ENCODE measurements at regions not wholly inside any gene's neighbourhood (a gene's known extent, or its start where the extent isn't known, plus 50 kb on each side); places are given as distances from the start of the nearest gene placed in this dataset.

DNA sequence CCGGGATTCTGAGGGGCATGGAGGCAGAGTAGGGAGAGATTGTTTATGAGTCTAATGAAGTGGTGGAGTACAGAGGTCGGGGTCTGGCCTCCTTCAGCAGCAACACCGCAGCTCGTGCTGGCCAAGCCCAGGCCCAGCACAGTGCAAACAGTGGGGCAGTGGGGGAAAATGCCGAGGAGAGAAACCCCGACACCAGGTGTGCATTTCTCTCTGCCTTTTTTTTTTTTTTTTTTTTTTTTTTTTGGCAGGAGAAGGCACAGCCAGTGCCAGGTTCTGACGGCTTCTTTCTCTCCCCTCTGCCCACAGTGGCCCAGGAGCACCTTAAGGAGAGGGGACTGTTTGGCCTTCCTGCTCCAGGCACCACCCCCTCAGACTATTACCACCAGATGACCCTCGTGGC, 219.3 kb downstream of the GLI2 start:
- Mint-ChIP-seq H3K4me3 (ENCODE audit: unreplicated experiment) (no peak overlapping the region), H3K4me1 (ENCODE audit: low read depth) (peaks cover 26% of the 10 kb centered on the region), H3K27ac (ENCODE audit: unreplicated experiment) (no peak overlapping the region), H3K27me3 (ENCODE audit: low read depth) (no peaks in the 10 kb centered on the region), H3K36me3 (ENCODE audit: low read depth) (peaks cover 26% of the 10 kb centered on the region), H3K9me3 (ENCODE audit: low read depth) (no peaks in the 10 kb centered on the region)
- TF ChIP-seq, protein P1, sequence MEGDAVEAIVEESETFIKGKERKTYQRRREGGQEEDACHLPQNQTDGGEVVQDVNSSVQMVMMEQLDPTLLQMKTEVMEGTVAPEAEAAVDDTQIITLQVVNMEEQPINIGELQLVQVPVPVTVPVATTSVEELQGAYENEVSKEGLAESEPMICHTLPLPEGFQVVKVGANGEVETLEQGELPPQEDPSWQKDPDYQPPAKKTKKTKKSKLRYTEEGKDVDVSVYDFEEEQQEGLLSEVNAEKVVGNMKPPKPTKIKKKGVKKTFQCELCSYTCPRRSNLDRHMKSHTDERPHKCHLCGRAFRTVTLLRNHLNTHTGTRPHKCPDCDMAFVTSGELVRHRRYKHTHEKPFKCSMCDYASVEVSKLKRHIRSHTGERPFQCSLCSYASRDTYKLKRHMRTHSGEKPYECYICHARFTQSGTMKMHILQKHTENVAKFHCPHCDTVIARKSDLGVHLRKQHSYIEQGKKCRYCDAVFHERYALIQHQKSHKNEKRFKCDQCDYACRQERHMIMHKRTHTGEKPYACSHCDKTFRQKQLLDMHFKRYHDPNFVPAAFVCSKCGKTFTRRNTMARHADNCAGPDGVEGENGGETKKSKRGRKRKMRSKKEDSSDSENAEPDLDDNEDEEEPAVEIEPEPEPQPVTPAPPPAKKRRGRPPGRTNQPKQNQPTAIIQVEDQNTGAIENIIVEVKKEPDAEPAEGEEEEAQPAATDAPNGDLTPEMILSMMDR (IDR thresholded peaks at IDR 0.05): no peak
- DNase-seq (ENCODE audit: low spot score): no peak

DNA sequence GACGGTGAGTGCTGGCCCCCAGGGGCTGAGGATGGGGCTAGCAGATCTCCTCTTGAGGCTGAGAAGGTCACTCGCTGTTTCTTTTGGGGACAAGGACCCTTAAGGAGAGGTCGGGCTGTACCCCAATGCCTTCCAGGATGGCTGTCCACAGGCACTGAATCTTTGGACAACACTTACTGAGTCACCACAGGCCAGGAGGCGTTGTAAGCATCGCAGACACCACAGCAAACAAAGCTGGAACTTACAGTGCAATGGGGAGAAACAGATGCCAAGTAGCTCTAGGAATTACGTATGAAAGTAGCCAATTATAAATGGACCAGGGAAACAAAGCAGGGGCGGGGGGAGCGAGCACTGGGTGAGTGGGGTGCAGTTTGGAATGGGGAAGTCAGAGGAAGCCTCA, 219.8 kb downstream of the GLI2 start:
- Mint-ChIP-seq H3K4me3 (ENCODE audit: unreplicated experiment) (no peak overlapping the region), H3K27ac (ENCODE audit: unreplicated experiment) (no peak overlapping the region)
- TF ChIP-seq, protein P1 (IDR thresholded peaks at IDR 0.05): no peak

DNA sequence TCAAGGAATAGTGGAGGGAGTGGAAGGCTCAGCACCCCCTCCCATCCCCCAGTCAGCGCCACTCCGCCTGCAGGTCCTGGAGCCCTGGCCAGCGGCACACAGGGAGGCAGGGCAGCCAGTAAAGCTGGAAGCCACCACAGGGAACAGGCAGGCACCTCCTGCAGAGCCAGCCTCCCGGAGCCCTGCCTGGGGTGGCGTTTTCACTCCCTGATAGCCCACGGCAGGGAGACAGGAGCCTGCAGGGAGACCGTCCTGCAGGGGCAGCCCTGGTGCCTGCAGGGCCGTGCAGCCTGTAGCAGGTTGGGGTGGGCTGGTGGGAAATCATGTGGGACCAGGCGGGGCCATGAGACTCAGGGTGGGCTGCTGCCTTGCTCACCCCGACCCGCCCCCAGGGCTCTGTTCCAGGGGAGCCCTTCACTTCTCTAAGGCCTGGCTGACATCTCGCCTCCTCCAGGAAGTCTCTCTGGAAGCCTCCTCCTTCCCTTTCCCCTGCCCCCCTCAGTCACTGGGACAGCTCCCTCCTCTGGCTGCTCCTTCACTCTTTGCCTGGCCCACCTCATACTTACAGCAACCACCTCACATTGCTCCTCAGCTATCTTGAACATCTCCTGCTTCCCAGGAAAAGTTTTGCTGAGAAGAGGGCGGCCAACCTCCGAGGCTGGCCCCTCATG, 221.0 kb downstream of the GLI2 start:
- H3K4me3 Mint-ChIP-seq (ENCODE audit: unreplicated experiment): no peak overlapping the region
- H3K27me3 Mint-ChIP-seq (ENCODE audit: low read depth): no peaks in the 10 kb centered on the region
- DNase-seq (ENCODE audit: low spot score): no peak
- TF ChIP-seq, protein P1 (IDR thresholded peaks at IDR 0.05): peak; percentile 14
- peaks cover 26% of the 10 kb centered on the region for H3K36me3 Mint-ChIP-seq (ENCODE audit: low read depth)
- H3K27ac Mint-ChIP-seq (ENCODE audit: unreplicated experiment): no peak overlapping the region
- peaks cover 22% of the 10 kb centered on the region for H3K4me1 Mint-ChIP-seq (ENCODE audit: low read depth)
- no peaks in the 10 kb centered on the region for H3K9me3 Mint-ChIP-seq (ENCODE audit: low read depth)

More for the DNA sequence above, 219.8 kb downstream of the GLI2 start:
- no peaks in the 10 kb centered on the region for H3K9me3 Mint-ChIP-seq (ENCODE audit: low read depth)
- DNase-seq (ENCODE audit: low spot score): no peak
- H3K36me3 Mint-ChIP-seq (ENCODE audit: low read depth): peaks cover 26% of the 10 kb centered on the region
- no peaks in the 10 kb centered on the region for H3K27me3 Mint-ChIP-seq (ENCODE audit: low read depth)
- H3K4me1 Mint-ChIP-seq (ENCODE audit: low read depth): peaks cover 26% of the 10 kb centered on the region

DNA sequence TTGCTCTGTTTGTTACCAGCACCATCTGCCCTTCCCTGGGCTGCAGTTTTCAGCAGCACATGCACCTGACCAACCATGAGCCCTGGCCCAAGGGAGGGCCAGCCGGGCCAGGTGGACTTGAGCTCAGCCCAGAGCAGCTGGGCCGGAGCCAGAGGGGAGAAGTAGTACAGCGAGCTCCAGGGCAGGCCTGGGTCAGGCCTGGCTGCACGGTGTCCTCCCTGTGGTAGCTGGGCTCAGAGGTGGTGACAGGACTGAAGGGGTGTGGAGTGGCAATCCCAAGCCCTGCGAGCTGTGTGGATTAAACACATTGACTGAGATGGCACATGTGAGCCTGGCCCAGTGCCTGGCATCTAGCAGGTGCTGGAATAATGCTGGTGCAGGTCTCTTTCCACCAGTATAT, 222.2 kb downstream of the GLI2 start:
- H3K36me3 Mint-ChIP-seq (ENCODE audit: low read depth): peaks cover 28% of the 10 kb centered on the region
- no peak overlapping the region for H3K27ac Mint-ChIP-seq (ENCODE audit: unreplicated experiment)
- TF ChIP-seq, protein P1 (IDR thresholded peaks at IDR 0.05): no peak
- H3K27me3 Mint-ChIP-seq (ENCODE audit: low read depth): no peaks in the 10 kb centered on the region
- H3K4me3 Mint-ChIP-seq (ENCODE audit: unreplicated experiment): no peak overlapping the region
- no peak for DNase-seq (ENCODE audit: low spot score)
- peaks cover 9% of the 10 kb centered on the region for H3K4me1 Mint-ChIP-seq (ENCODE audit: low read depth)
- H3K9me3 Mint-ChIP-seq (ENCODE audit: low read depth): no peaks in the 10 kb centered on the region

DNA sequence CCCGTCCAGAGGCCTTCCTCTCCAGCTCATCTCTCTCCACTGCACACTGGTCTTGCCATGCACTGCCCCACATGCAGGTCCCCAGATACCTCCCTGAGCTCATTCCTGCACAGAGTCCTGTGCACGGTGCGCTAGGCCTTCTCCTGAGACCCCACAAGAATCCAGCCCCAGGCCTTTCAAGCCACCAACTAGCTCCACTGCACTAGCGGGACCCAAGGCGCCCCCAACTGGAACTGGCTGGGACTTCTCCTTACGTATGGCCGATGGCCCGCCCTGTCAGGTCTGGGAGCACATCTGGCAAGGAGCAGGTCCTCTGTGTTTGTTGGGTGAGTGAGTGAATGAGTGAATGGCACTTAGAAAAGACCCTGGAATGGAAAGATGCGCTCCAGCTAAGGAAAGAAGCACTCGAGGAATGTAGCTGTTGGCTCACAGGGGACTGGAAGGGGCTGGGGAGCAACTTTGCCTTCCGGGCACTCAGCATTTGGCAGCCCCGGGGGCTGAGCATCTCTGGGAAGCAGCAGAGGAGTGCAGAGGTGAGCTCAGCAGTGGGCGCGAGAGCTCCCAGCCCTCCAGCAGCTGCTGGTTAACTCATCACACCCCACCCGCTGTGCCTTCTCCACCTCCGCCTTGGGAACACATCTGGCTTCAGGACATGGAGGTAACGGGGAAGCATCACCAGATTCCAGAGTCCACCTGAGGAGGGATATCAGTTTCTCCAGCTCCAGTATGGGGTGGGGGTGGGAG, 223.1 kb downstream of the GLI2 start:
- no peak for DNase-seq (ENCODE audit: low spot score)
- Mint-ChIP-seq H3K4me3 (ENCODE audit: unreplicated experiment) (no peak overlapping the region), H3K9me3 (ENCODE audit: low read depth) (no peaks in the 10 kb centered on the region), H3K27me3 (ENCODE audit: low read depth) (no peaks in the 10 kb centered on the region), H3K36me3 (ENCODE audit: low read depth) (peaks cover 22% of the 10 kb centered on the region), H3K27ac (ENCODE audit: unreplicated experiment) (no peak overlapping the region), H3K4me1 (ENCODE audit: low read depth) (peaks cover 6% of the 10 kb centered on the region)
- TF ChIP-seq, protein P1 (IDR thresholded peaks at IDR 0.05): peak; percentile 68
